ENCODE measurements at regions not wholly inside any gene's neighbourhood (a gene's known extent, or its start where the extent isn't known, plus 50 kb on each side); places are given as distances from the start of the nearest gene placed in this dataset.
"Not testable (repeated sequence)": the region's sequence is repeated elsewhere in the genome, so short reads cannot be mapped to it uniquely, and the experiment has no call there.

DNA sequence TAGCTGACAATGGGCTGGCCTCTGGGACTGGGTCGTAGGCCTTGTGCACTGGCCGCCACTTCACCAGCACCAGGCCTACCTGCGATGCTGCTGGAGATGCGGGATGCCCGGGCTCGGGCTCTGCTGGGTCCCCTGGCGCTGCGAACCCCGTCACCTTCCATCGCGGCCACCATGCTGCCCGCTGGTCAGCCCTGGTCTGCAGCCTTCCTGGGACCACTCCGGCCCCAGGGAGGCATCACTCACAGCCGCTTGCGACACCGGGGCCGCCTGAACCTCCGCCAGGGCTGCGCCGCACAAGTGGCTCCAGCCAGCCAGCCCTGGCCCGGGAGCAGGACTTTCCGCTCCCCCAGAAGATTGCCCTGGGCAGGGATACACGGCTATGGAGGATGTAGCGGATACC is 78.1 kb upstream of the ZNF337 start:
- DNase-seq, result not testable (repeated sequence)

DNA sequence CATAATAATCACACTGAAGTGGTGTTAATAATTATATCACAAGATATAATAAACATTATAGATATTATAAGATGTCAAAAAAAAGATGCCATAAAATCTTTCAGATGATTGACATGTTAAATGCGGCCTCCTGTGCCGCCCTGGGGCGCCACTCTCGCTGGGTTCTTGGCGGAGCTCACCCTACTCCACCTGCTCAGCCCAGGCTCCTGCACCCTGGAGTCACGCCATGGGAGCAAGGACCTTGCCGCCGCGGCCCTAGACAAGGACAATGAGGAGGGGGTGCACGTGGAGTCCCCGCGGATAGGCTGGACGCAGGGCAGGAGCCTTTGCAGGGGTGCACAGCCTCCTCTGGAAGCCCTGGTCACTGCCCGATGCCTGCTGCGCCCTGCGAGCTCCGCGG is 77.5 kb upstream of the ZNF337 start:
- not testable (repeated sequence) for DNase-seq

DNA sequence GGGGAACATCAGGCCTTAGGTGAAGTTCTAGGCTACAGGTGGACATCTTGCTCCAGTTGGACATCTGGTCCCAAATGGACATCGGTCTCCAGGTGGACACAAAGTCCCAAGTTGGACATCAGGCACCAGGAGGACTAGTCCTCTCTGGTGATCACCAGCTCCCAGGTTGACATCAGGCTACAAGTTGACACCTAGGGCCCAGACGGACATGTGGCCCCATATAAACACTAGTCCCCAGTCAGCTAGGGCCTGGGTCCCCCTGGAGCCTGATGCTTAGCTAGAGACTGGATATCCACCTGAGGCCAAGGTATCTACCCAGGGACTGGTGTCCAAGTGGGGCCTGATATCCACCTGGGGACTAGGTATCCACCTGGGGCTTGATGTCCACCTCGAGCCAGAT is 75.8 kb upstream of the ZNF337 start:
- DNase-seq, result not testable (repeated sequence)

GRCh38 chr20:25771818-25772217 is 75.2 kb upstream of the ZNF337 start:
- not testable (repeated sequence) for DNase-seq

GRCh38 chr20:25761596-25761995 is 64.9 kb upstream of the ZNF337 start:
- no peak for DNase-seq

DNA sequence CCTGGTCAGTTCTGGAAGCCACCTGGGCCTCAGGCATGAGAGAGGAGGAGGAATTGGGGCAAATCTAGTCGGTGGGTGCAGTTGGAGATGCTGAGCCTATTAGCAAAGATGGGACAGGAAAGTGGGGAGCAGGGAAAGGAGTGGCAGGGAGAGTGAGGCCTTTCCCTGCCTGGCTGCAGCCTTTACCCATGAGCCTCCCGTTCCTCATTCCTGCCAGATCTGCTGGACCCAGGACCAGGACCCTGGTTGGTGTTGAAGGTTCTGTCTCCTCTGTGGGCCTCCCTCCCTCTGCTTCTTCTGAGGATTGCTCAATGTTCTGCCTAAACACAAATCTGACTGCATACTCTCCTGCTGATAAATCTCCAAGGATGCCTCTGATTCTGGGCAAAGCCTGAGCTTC is 64.4 kb upstream of the ZNF337 start:
- DNase-seq, result not testable (repeated sequence)

GRCh38 chr20:25750765-25751696 is 54.4 kb upstream of the ZNF337 start:
- DNase-seq, result peak; percentile 60

DNA sequence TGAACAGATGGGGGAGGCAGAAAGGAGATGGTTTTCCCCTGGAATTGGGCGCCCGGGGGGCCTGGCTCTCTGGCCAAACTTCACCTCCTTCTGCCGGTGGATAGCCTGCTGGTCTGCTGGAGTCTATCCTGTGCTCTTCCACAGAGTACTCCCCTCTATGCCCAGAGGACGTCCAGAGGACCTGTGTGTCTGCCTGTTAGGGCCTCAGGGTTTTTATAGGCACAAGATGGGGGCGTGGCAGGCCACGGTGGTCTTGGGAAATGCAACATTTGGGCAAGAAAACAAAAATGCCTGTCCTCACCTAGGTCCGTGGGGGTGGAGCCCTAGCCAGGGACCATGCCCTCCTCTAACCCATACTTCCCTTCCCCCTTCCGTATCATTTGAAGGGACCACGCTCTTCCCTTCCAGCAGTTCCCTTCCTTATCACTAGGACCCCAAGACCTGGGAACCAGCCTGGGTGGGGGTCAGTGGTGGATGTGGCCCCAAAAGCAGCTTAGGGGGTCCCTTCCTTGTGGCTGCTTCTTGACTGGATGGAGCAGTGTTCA is 53.6 kb upstream of the ZNF337 start:
- no peak for DNase-seq

DNA sequence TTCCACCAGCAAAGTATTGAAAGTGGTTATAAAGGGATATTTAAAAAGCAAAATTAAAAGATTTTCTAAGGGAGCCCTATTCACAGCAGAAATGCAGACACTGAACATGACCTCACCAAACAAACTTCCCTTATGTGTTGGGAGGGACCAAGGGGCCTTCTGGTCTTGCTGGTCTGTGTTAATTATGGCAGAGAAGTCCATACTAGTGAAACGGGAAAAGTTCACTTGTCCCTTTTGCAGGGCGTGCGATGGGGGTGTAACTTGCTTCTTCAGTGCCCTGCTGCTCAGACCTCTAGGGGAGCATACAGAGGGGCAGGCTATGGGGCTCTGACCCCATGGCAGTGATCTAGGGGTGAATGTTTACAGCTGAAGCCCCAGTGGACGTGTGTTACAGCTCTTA is 53.0 kb upstream of the ZNF337 start:
- no peak for DNase-seq
